22Rv1 (cell line): ENCODE measurements at regions not wholly inside any gene's neighbourhood (a gene's known extent, or its start where the extent isn't known, plus 50 kb on each side); places are given as distances from the start of the nearest gene placed in this dataset.

Experiments used
- CTCF ChIP-seq: fragments of 450-650 bp; IDR thresholded peaks from 2 replicates; pipeline ENCODE4 v1.5.1; 2017; ENCODE audit warnings: mild to moderate bottlenecking
- ZFX ChIP-seq: fragments of 450-650 bp; IDR thresholded peaks from 2 replicates; pipeline ENCODE4 v1.6.1; 2017; ENCODE audit warnings: antibody characterized with exemption, borderline replicate concordance

- TF ChIP-seq CTCF, result no peak
- no peak for TF ChIP-seq ZFX
Observed at GRCh38 chr3:5423523-5423922, 236.0 kb downstream of the EDEM1 start.
